GM10266 (cell line): ENCODE measurements at regions not wholly inside any gene's neighbourhood (a gene's known extent, or its start where the extent isn't known, plus 50 kb on each side); places are given as distances from the start of the nearest gene placed in this dataset.

Experiments
- DNase-seq: peaks from one replicate; pipeline ENCODE4 v3.0.0; 2012; ENCODE audit errors: extremely low spot score
- CTCF ChIP-seq: IDR thresholded peaks from 2 replicates; pipeline ENCODE4 v1.5.1; 2012; ENCODE audit warnings: mild to moderate bottlenecking, low read depth; ENCODE audit not compliant: control insufficient read depth, insufficient read depth; ENCODE audit errors: missing control alignments

GRCh38 chr20:60966031-60966430 lies 286.0 kb upstream of the CDH4 start:
- no peak for TF ChIP-seq CTCF
- DNase-seq, result no peak

GRCh38 chr20:60966766-60967165 lies 285.3 kb upstream of the CDH4 start:
- TF ChIP-seq CTCF, result no peak
- DNase-seq, result no peak

- no peak for TF ChIP-seq CTCF
Measured at GRCh38 chr20:60967431-60968316, 284.4 kb upstream of the CDH4 start.

GRCh38 chr20:60968853-60969720 lies 283.0 kb upstream of the CDH4 start:
- no peak for TF ChIP-seq CTCF
- no peak for DNase-seq

More at GRCh38 chr20:60967431-60968316, 284.4 kb upstream of the CDH4 start:
- no peak for DNase-seq

- DNase-seq, result no peak
- no peak for TF ChIP-seq CTCF
Measured at GRCh38 chr20:60970601-60971000, 281.5 kb upstream of the CDH4 start.

- DNase-seq, result no peak
- no peak for TF ChIP-seq CTCF
Measured at GRCh38 chr20:60974022-60974421, 278.0 kb upstream of the CDH4 start.
